ENCODE measurements at regions not wholly inside any gene's neighbourhood (a gene's known extent, or its start where the extent isn't known, plus 50 kb on each side); places are given as distances from the start of the nearest gene placed in this dataset.

DNA sequence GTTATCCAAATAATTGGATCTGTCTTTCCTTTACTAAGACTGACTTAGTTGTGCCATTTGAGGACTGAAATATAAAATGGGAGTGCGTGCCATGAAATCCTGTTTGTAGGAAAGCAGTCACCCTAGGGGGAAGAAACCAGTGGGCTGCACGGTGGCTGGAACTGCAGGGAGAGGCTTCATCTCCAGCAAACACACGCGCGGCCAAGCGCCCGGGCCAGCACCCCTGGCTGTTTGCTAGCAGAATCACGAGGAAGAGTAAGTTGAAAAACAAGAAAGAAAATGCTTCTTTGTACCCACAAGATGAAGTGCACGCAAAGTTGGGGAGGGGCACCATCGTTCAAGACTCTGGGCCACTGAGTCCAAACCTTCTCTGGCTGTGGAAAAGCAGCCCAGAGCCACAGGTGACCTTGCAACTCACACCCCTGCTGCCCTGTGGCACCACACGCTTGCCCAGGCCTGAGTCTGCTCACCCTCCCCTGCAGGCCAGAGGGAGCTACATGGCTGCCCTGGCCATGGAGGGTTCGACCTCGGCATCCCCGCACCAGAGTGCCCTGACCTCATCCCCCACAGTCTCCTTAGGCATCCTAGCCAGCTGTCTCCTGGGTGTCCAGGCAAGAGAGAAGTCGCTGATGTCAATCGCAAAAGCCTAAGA lies 55.2 kb downstream of the IRX2 start:
- TF ChIP-seq, protein P1, sequence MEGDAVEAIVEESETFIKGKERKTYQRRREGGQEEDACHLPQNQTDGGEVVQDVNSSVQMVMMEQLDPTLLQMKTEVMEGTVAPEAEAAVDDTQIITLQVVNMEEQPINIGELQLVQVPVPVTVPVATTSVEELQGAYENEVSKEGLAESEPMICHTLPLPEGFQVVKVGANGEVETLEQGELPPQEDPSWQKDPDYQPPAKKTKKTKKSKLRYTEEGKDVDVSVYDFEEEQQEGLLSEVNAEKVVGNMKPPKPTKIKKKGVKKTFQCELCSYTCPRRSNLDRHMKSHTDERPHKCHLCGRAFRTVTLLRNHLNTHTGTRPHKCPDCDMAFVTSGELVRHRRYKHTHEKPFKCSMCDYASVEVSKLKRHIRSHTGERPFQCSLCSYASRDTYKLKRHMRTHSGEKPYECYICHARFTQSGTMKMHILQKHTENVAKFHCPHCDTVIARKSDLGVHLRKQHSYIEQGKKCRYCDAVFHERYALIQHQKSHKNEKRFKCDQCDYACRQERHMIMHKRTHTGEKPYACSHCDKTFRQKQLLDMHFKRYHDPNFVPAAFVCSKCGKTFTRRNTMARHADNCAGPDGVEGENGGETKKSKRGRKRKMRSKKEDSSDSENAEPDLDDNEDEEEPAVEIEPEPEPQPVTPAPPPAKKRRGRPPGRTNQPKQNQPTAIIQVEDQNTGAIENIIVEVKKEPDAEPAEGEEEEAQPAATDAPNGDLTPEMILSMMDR (IDR thresholded peaks at IDR 0.05), result no peak
- no peak for TF ChIP-seq ZFX (IDR thresholded peaks at IDR 0.05; ENCODE audit: borderline replicate concordance)
